Fibroblast of villous mesenchyme (primary cell): ENCODE measurements at regions not wholly inside any gene's neighbourhood (a gene's known extent, or its start where the extent isn't known, plus 50 kb on each side); places are given as distances from the start of the nearest gene placed in this dataset.
A peak's percentile ranks its signal among the peaks of the same experiment; 100 is the strongest.
"Not testable (repeated sequence)": the region's sequence is repeated elsewhere in the genome, so short reads cannot be mapped to it uniquely, and the experiment has no call there.

ENCODE experiments used
- DNase-seq: peaks from one replicate; pipeline ENCODE4 v3.0.0-alpha.2; 2010; ENCODE audit warnings: low read depth
- H3K4me3 ChIP-seq: 2 replicates; pipeline ENCODE4 v1.5.1; 2011; ENCODE audit warnings: low read depth, mild to moderate bottlenecking, low read length
- CTCF ChIP-seq: IDR thresholded peaks from 2 replicates; pipeline ENCODE4 v1.5.1; 2012; ENCODE audit warnings: low read depth, mild to moderate bottlenecking, low read length; ENCODE audit not compliant: insufficient read depth

GRCh38 chr1:234889643-234890042, 239.0 kb downstream of the TOMM20 start:
- no peak overlapping the region for H3K4me3 ChIP-seq
- no peak for TF ChIP-seq CTCF
- no peak for DNase-seq

GRCh38 chr1:234888247-234888646, 240.4 kb downstream of the TOMM20 start:
- not testable (repeated sequence) for H3K4me3 ChIP-seq, DNase-seq

DNA sequence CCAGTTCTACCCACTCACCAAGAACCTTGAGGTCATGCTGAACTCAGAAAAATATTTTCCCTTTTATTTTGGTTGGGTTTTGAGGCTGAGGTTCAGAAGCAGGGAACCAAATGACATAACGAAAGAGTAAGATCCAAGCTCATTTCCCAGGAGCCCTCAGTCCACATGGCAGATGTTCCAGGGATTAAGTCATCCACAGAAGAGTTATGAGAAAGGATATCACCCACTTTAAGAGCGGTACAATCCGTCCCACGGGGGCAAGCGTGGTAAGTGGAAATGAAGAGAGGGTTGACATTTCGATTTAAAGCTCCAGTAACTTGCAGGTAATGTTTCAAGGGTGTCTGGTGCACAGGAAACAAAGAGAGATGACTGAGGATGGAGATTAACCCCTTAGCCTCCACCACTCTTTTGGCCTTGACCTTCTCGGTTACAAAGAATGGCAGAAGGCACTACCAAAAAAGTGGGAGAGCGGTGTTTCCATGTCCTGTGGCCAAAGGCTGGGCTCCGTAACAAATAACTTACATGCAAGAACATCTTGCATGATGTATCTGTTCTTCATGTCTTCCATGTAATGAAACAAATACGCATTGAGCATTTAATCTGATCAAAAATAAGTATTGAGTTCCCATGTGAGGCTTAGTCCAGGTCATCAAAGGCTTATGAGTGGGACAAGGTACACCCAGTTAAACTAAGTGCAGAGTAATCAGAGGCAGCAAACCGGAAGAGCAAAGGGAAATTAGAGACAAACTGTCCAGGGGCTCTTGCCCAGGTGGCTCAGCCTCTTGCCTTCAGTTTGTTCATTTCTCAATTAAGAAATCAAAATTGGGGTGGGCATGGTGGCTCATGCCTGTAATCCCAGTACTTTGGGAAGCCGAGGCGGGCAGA, 241.4 kb downstream of the TOMM20 start:
- no peak for TF ChIP-seq CTCF
- H3K4me3 ChIP-seq = no peak overlapping the region

DNA sequence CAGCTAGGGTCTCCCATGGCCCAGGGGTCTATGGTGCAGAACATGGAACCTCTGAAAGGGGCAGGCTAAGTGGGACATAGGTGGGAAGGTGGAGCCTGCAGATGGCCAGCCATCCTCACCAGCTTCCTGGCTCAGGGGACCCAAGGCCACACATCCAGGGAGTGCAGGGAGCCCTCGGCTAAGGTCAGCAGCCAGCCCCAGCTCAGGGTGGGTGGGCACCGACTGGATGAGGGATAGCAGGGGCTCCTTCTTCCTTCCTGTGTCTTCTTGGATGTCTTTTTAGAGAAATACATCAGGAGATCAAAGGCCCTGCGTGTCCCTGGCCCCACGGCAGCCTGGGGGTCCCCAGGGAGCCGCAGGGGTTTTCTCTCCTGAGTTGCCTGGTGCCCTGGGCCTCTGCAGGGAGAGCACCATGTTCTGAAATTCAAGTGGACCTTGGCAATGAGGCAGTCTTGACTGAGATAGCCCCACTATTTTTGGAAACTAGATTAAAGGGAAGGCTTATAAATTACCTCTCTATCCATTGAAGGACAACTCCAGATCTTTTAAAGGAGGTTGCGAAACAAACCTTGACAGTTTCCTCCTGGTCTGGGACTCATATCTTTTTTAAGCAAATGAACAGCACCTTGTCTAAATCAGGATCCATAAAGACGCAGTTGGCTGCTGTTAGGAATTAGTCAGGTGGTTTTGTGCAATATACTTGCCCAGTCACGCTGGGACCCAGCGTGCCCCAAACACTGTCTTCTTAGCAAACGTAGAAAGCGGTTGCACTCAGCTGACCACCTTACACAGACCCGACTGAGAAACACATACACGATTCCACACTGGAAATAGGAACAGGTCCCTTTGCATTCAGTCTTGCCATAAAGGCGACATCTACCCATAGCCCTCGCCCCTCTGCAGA, 242.3 kb downstream of the TOMM20 start:
- TF ChIP-seq CTCF = no peak
- H3K4me3 ChIP-seq = no peak overlapping the region
- peak; percentile 76 for DNase-seq

More for the DNA sequence above, 241.4 kb downstream of the TOMM20 start:
- DNase-seq = peak; percentile 65

DNA sequence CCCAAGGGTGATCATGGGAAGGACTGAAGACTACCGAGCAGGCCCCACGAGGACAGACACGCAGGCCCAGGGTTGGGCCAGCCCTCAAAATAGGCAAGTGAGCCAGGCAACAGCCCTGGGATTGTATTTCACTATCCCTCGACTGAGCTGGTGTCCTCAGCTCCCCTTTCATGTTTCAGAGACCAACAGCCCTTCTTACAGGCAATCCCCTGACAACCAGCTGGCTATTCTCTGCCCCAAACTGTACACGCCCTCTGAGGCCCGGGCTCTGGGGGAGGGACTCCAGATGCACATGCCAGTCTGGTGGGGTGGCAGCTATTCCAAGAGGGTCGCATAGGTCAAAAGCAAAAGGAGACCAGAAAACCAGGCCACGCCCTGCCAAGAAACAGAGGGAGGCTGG, 243.0 kb downstream of the TOMM20 start:
- no peak overlapping the region for H3K4me3 ChIP-seq
- peak; percentile 70 for DNase-seq
- TF ChIP-seq CTCF = no peak

- H3K4me3 ChIP-seq = no peak overlapping the region
- TF ChIP-seq CTCF = no peak
- no peak for DNase-seq
Measured at GRCh38 chr1:234884701-234885100, 243.9 kb downstream of the TOMM20 start.

- no peak overlapping the region for H3K4me3 ChIP-seq
- no peak for DNase-seq
- no peak for TF ChIP-seq CTCF
Measured at GRCh38 chr1:234884006-234884405, 244.6 kb downstream of the TOMM20 start.
